Mesothelial cell of epicardium (in vitro differentiated cells): ENCODE measurements at regions not wholly inside any gene's neighbourhood (a gene's known extent, or its start where the extent isn't known, plus 50 kb on each side); places are given as distances from the start of the nearest gene placed in this dataset.
A peak's percentile ranks its signal among the peaks of the same experiment; 100 is the strongest.

ENCODE experiments used
- DNase-seq, 2 experiments: peaks; one replicate each; pipeline ENCODE4 v3.0.0; 2021; ENCODE audit warnings: low spot score in 2 of 2; ENCODE audit not compliant: unreplicated experiment in 2 of 2
- H3K27ac Mint-ChIP-seq: 2 replicates; pipeline ENCODE4 v1.8.0; 2021; ENCODE audit warnings: mixed read lengths
- H3K27me3 Mint-ChIP-seq: 2 replicates; pipeline ENCODE4 v1.8.0; 2021; ENCODE audit warnings: low read depth, mixed read lengths
- H3K36me3 Mint-ChIP-seq: 2 replicates; pipeline ENCODE4 v1.8.0; 2021; ENCODE audit warnings: mixed read lengths
- H3K4me1 Mint-ChIP-seq: 2 replicates; pipeline ENCODE4 v1.8.0; 2021; ENCODE audit warnings: mixed read lengths
- H3K4me3 Mint-ChIP-seq: 2 replicates; pipeline ENCODE4 v1.8.0; 2021; ENCODE audit warnings: mild to moderate bottlenecking, moderate library complexity, mixed read lengths
- H3K9me3 Mint-ChIP-seq: 2 replicates; pipeline ENCODE4 v1.8.0; 2021; ENCODE audit warnings: mixed read lengths
- CTCF ChIP-seq: fragments of 200-600 bp; sonication (generic); IDR thresholded peaks from one replicate; pipeline ENCODE4 v1.5.0; 2021; ENCODE audit warnings: antibody characterized with exemption; ENCODE audit not compliant: unreplicated experiment

- no peak for DNase-seq
- H3K27me3 Mint-ChIP-seq: peaks cover 55% of the 10 kb centered on the region
- no peaks in the 10 kb centered on the region for H3K9me3 Mint-ChIP-seq
Observed at GRCh38 chr20:62574230-62574993, 67.9 kb upstream of the SLCO4A1 start.

GRCh38 chr20:62575976-62576722 lies 66.2 kb upstream of the SLCO4A1 start:
- Mint-ChIP-seq H3K4me3 (no peak overlapping the region), H3K36me3 (no peaks in the 10 kb centered on the region), H3K27ac (no peak overlapping the region), H3K9me3 (no peaks in the 10 kb centered on the region), H3K27me3 (peaks cover 63% of the 10 kb centered on the region), H3K4me1 (no peaks in the 10 kb centered on the region)
- DNase-seq: no peak
- TF ChIP-seq CTCF: no peak

More at GRCh38 chr20:62574230-62574993, 67.9 kb upstream of the SLCO4A1 start:
- Mint-ChIP-seq H3K4me1 (no peaks in the 10 kb centered on the region), H3K36me3 (no peaks in the 10 kb centered on the region), H3K27ac (no peak overlapping the region), H3K4me3 (no peak overlapping the region)
- no peak for TF ChIP-seq CTCF

- H3K27ac Mint-ChIP-seq: no peak overlapping the region
- H3K27me3 Mint-ChIP-seq: peaks cover 64% of the 10 kb centered on the region
- no peaks in the 10 kb centered on the region for H3K9me3 Mint-ChIP-seq
- H3K4me1 Mint-ChIP-seq: no peaks in the 10 kb centered on the region
- no peak overlapping the region for H3K4me3 Mint-ChIP-seq
- TF ChIP-seq CTCF: no peak
- DNase-seq: peak; percentile 52 to 73
- no peaks in the 10 kb centered on the region for H3K36me3 Mint-ChIP-seq
Observed at GRCh38 chr20:62576815-62577489, 65.4 kb upstream of the SLCO4A1 start.

- no peak for TF ChIP-seq CTCF
- Mint-ChIP-seq H3K27me3 (peaks cover 63% of the 10 kb centered on the region), H3K4me1 (no peaks in the 10 kb centered on the region), H3K27ac (no peak overlapping the region), H3K36me3 (no peaks in the 10 kb centered on the region), H3K4me3 (no peak overlapping the region), H3K9me3 (no peaks in the 10 kb centered on the region)
- no peak for DNase-seq
Observed at GRCh38 chr20:62577490-62577836, 64.8 kb upstream of the SLCO4A1 start.

GRCh38 chr20:62578294-62578897 lies 63.9 kb upstream of the SLCO4A1 start:
- no peaks in the 10 kb centered on the region for H3K4me1 Mint-ChIP-seq
- H3K27ac Mint-ChIP-seq: no peak overlapping the region
- H3K4me3 Mint-ChIP-seq: no peak overlapping the region

More at GRCh38 chr20:62578294-62578897, 63.9 kb upstream of the SLCO4A1 start:
- TF ChIP-seq CTCF: no peak
- DNase-seq: no peak
- H3K9me3 Mint-ChIP-seq: no peaks in the 10 kb centered on the region
- H3K36me3 Mint-ChIP-seq: no peaks in the 10 kb centered on the region
- peaks cover 63% of the 10 kb centered on the region for H3K27me3 Mint-ChIP-seq
